ENCODE measurements at regions not wholly inside any gene's neighbourhood (a gene's known extent, or its start where the extent isn't known, plus 50 kb on each side); places are given as distances from the start of the nearest gene placed in this dataset.
"Not testable (repeated sequence)": the region's sequence is repeated elsewhere in the genome, so short reads cannot be mapped to it uniquely, and the experiment has no call there.

DNA sequence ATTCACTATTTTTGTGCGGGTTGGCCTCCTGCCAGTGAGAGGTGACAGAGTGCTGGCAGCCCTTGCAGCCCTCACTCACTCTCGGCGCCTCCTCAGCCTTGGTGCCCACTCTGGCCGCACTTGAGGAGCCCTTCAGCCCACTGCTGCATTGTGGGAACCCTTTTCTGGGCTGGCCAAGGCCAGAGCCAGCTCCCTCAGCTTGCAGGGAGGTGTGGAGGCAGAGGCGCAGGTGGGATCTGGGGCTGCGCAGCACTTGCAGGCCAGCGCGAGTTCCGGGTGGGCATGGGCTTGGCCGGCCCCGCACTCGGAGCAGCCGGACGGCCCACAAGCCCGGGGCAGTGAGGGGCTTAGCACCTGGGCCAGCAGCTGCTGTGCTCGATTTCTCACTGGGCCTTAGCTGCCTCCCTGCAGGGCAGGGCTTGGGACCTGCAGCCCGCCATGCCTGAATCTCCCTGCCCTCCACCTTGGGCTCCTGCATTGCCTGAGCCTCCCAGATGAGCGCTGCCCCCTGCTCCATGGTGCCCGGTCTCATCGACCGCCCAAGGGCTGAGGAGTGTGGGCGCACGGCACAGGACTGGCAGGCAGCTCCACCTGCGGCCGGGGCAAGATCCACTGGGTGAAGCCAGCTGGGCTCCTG is 178.7 kb upstream of the PKP2 start:
- intact Hi-C loops (cut with DNase I; ENCODE audit: low total_unique reads); H3K27ac ChIP-seq; DNase-seq (ENCODE audit: low spot score in 2 of 2); H3K27me3 ChIP-seq; H3K4me1 ChIP-seq; H3K4me3 ChIP-seq; H3K36me3 ChIP-seq: not testable (repeated sequence)
- H3K9me3 ChIP-seq: peaks cover 0 to 11% of the 10 kb centered on the region in 2 donors

DNA sequence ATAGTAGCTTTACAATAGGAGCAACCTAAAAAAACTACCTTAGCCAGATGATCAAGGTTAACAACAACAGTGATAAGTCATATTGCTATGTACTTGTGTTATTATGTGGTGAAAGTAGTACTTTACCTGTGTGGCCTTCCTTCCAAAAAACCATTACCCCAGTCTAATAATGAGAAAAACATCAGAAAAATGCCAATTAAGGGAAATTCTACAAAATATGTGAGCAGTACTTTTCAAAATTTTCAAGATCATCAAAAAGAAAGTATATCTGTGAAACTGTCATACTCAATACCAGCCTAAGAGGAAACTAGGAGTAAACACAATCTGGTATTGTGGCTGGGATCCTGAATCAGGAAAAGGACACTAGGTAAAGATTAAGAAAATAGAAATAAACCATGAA is 165.3 kb upstream of the PKP2 start:
- TF ChIP-seq POLR2A (IDR thresholded peaks at IDR 0.05): no peak
- TF ChIP-seq, protein P1, sequence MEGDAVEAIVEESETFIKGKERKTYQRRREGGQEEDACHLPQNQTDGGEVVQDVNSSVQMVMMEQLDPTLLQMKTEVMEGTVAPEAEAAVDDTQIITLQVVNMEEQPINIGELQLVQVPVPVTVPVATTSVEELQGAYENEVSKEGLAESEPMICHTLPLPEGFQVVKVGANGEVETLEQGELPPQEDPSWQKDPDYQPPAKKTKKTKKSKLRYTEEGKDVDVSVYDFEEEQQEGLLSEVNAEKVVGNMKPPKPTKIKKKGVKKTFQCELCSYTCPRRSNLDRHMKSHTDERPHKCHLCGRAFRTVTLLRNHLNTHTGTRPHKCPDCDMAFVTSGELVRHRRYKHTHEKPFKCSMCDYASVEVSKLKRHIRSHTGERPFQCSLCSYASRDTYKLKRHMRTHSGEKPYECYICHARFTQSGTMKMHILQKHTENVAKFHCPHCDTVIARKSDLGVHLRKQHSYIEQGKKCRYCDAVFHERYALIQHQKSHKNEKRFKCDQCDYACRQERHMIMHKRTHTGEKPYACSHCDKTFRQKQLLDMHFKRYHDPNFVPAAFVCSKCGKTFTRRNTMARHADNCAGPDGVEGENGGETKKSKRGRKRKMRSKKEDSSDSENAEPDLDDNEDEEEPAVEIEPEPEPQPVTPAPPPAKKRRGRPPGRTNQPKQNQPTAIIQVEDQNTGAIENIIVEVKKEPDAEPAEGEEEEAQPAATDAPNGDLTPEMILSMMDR (IDR thresholded peaks at IDR 0.05): no peak
- no peak for TF ChIP-seq POLR2AphosphoS5 (IDR thresholded peaks at IDR 0.05)
- no peak overlapping the region for H3K27ac ChIP-seq
- no peaks in the 10 kb centered on the region for H3K36me3 ChIP-seq
- H3K27me3 ChIP-seq: no peaks in the 10 kb centered on the region
- peaks cover 6 to 20% of the 10 kb centered on the region in 2 donors for H3K9me3 ChIP-seq
- no peak for DNase-seq (ENCODE audit: low spot score in 2 of 2)
- intact Hi-C loops (cut with DNase I; ENCODE audit: low total_unique reads): no loop called here
- no peak overlapping the region for H3K4me3 ChIP-seq
- no peaks in the 10 kb centered on the region for H3K4me1 ChIP-seq

DNA sequence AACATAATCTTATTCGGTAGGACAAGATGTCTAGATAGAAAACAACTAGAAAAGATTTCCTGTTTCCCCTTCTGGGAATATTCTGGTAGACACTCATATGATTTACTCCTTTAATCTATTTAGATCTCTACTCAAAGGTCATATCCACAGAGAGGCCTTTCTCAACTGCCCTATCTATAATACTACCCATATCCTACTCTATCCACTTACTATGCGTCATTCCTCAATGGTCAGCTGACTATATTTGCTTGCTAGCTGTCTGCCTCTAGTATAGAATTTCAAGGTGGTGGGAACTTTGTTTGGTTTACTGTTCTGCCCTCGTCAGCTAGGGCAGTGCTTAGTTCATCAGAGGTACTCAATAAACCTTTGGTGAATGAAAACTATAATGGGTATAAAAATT is 157.8 kb upstream of the PKP2 start:
- Histone ChIP-seq H3K27me3 (no peaks in the 10 kb centered on the region), H3K36me3 (no peaks in the 10 kb centered on the region), H3K4me1 (no peaks in the 10 kb centered on the region), H3K9me3 (no peaks in the 10 kb centered on the region), H3K27ac (no peak overlapping the region), H3K4me3 (no peak overlapping the region)
- intact Hi-C loops (cut with DNase I; ENCODE audit: low total_unique reads): no loop called here
- no peak for DNase-seq (ENCODE audit: low spot score in 2 of 2)
- TF ChIP-seq POLR2A (IDR thresholded peaks at IDR 0.05) (no peak), POLR2AphosphoS5 (IDR thresholded peaks at IDR 0.05) (no peak)

DNA sequence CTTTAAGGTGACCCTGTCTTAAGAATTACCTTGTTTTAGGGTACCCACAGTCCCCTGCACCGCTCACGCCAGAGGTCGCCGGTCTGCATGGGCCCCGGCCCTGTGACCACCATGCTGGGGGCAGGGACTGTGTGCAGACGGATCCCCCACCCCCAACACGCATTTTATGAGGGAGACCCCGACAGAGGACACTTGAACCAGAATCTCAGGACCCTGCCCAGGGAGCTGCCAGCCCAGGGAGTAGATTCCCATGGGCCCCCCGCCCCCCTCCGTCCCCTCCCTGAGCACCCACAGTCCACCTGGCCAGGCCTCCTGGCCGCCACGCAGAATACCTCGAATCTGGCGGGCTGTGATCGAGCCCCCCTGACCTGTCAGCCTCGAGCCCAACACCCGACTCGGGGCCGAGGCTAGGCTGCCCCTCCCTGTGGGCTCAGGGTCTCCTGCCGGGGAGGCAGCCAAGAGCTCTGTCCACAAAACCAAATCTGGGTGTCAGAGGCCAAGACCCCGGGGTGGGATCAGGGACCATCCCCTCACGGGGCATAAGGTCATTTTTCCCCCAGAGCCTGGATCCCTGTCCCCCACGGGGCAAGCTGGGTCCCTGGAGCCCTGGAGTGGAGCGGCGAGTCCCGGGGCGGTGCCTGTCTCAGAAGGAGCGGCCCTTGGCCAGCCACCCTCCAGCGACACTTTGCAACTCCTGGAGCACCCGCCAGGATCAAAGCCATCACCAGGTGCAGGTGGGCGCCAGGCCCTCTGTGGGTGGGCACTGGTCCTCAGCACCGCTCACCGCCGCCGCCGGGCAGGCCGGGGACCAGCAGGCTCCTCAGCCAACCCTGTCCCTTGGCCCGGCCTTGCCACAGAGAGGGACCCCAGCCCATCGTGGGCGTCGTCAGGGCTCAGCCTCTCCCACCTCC is 155.8 kb upstream of the PKP2 start:
- TF ChIP-seq, protein P1 (IDR thresholded peaks at IDR 0.05): no peak
- TF ChIP-seq POLR2A (IDR thresholded peaks at IDR 0.05): no peak
- no peak for TF ChIP-seq POLR2AphosphoS5 (IDR thresholded peaks at IDR 0.05)
- no peak overlapping the region for H3K27ac ChIP-seq
- no peaks in the 10 kb centered on the region for H3K9me3 ChIP-seq
- H3K4me1 ChIP-seq: no peaks in the 10 kb centered on the region
- intact Hi-C loops (cut with DNase I; ENCODE audit: low total_unique reads): no loop called here
- H3K27me3 ChIP-seq: no peaks in the 10 kb centered on the region
- no peak for DNase-seq (ENCODE audit: low spot score in 2 of 2)
- H3K36me3 ChIP-seq: no peaks in the 10 kb centered on the region
- no peak overlapping the region for H3K4me3 ChIP-seq

DNA sequence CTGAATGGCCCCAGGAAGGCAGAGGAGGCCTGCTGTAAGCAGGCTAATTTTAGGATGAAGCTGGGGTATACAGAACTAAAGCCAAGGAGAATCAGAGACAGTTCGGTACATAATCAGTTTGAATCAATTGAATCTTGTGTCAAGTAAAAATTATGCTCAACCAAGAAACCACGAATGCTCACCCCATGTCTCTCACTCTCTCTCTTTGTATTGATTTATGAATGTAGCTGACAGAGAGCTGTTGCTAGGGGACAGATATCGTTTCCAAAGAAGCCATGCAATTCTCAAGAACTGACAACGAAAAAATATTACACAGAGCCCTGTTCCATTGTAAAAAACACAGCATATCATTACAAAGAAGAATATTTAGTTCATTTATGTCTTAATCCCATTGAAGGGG is 151.1 kb upstream of the PKP2 start:
- intact Hi-C loops (cut with DNase I; ENCODE audit: low total_unique reads): no loop called here
- TF ChIP-seq POLR2A (IDR thresholded peaks at IDR 0.05): no peak
- TF ChIP-seq POLR2AphosphoS5 (IDR thresholded peaks at IDR 0.05): no peak
- TF ChIP-seq, protein P1 (IDR thresholded peaks at IDR 0.05): no peak
- no peaks in the 10 kb centered on the region for H3K9me3 ChIP-seq
- no peak for DNase-seq (ENCODE audit: low spot score in 2 of 2)
- no peak overlapping the region for H3K27ac ChIP-seq
- no peaks in the 10 kb centered on the region for H3K36me3 ChIP-seq
- no peak overlapping the region for H3K4me3 ChIP-seq
- no peaks in the 10 kb centered on the region for H3K27me3 ChIP-seq
- H3K4me1 ChIP-seq: no peaks in the 10 kb centered on the region

DNA sequence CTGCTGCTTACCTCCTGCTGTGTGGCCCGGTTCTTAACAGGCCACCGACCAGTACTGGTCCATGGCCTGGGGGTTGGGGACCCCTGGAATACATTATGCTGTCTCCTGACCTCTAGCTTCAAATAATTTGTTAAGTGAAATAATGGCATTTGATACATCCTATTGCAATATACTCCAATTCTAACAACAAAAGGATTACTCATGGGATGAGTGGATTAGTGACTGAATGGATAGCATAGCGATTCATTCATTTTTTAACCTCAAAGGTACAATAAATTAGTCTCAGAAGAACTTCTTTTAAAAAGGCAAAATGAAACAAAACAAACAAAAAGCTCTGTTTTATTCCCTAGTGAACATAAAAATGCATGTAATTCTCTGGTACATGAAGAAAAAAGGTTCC is 147.9 kb upstream of the PKP2 start:
- H3K27me3 ChIP-seq: no peaks in the 10 kb centered on the region
- H3K36me3 ChIP-seq: no peaks in the 10 kb centered on the region
- H3K27ac ChIP-seq: no peak overlapping the region
- TF ChIP-seq POLR2AphosphoS5 (IDR thresholded peaks at IDR 0.05): no peak
- TF ChIP-seq, protein P1 (IDR thresholded peaks at IDR 0.05): no peak
- TF ChIP-seq POLR2A (IDR thresholded peaks at IDR 0.05): no peak
- H3K4me1 ChIP-seq: no peaks in the 10 kb centered on the region
- no peak overlapping the region for H3K4me3 ChIP-seq
- no peak for DNase-seq (ENCODE audit: low spot score in 2 of 2)
- peaks cover 0 to 8% of the 10 kb centered on the region in 2 donors for H3K9me3 ChIP-seq
- intact Hi-C loops (cut with DNase I; ENCODE audit: low total_unique reads): no loop called here
